Glomerular visceral epithelial cell (primary cell): ENCODE measurements at regions not wholly inside any gene's neighbourhood (a gene's known extent, or its start where the extent isn't known, plus 50 kb on each side); places are given as distances from the start of the nearest gene placed in this dataset.
"Not testable (repeated sequence)": the region's sequence is repeated elsewhere in the genome, so short reads cannot be mapped to it uniquely, and the experiment has no call there.

ENCODE experiments used
- DNase-seq: peaks from one replicate; pipeline ENCODE4 v3.0.0-alpha.2; 2016; ENCODE audit errors: extremely low spot score

- no peak for DNase-seq
Observed at GRCh38 chr10:9102026-9102425, 1047.5 kb downstream of the GATA3 start.

- DNase-seq = no peak
Observed at GRCh38 chr10:9103301-9103700, 1048.8 kb downstream of the GATA3 start.

- DNase-seq = no peak
Observed at GRCh38 chr10:9111976-9112375, 1057.5 kb downstream of the GATA3 start.

- no peak for DNase-seq
Observed at GRCh38 chr10:9126728-9127127, 1072.2 kb downstream of the GATA3 start.

GRCh38 chr10:9137368-9137767 is 1082.9 kb downstream of the GATA3 start:
- no peak for DNase-seq

- DNase-seq = not testable (repeated sequence)
Observed at GRCh38 chr10:9138829-9139228, 1084.3 kb downstream of the GATA3 start.

- DNase-seq = no peak
Observed at GRCh38 chr10:9140373-9140772, 1085.9 kb downstream of the GATA3 start.

GRCh38 chr10:9147475-9147874 is 1093.0 kb downstream of the GATA3 start:
- no peak for DNase-seq

GRCh38 chr10:9149134-9149533 is 1094.6 kb downstream of the GATA3 start:
- no peak for DNase-seq

GRCh38 chr10:9153057-9153456 is 1098.6 kb downstream of the GATA3 start:
- not testable (repeated sequence) for DNase-seq

- no peak for DNase-seq
Observed at GRCh38 chr10:9157656-9158055, 1103.2 kb downstream of the GATA3 start.

GRCh38 chr10:9158675-9159074 is 1104.2 kb downstream of the GATA3 start:
- no peak for DNase-seq

- no peak for DNase-seq
Observed at GRCh38 chr10:9160275-9160674, 1105.8 kb downstream of the GATA3 start.

GRCh38 chr10:9163699-9164098 is 1109.2 kb downstream of the GATA3 start:
- DNase-seq = no peak

GRCh38 chr10:9166770-9167169 is 1112.3 kb downstream of the GATA3 start:
- no peak for DNase-seq

GRCh38 chr10:9172276-9172675 is 1117.8 kb downstream of the GATA3 start:
- DNase-seq = no peak

GRCh38 chr10:9175200-9175599 is 1120.7 kb downstream of the GATA3 start:
- DNase-seq = no peak

GRCh38 chr10:9183197-9183880 is 1128.9 kb downstream of the GATA3 start:
- not testable (repeated sequence) for DNase-seq

- DNase-seq = no peak
Observed at GRCh38 chr10:9188022-9188810, 1133.7 kb downstream of the GATA3 start.

GRCh38 chr10:9189448-9189847 is 1135.0 kb downstream of the GATA3 start:
- DNase-seq = no peak

- DNase-seq = no peak
Observed at GRCh38 chr10:9193120-9193519, 1138.6 kb downstream of the GATA3 start.

GRCh38 chr10:9195385-9195784 is 1140.9 kb downstream of the GATA3 start:
- no peak for DNase-seq

GRCh38 chr10:9198611-9199010 is 1144.1 kb downstream of the GATA3 start:
- DNase-seq = no peak
